NOMO-1 (cell line): ENCODE measurements at regions not wholly inside any gene's neighbourhood (a gene's known extent, or its start where the extent isn't known, plus 50 kb on each side); places are given as distances from the start of the nearest gene placed in this dataset.

Experiments
- DNase-seq, 2 experiments: peaks; one replicate each; lab custom pipeline; 2025; ENCODE audit not compliant: unreplicated experiment in 2 of 2; lab: John Stamatoyannopoulos, UW

- DNase-seq = no peak
Measured at GRCh38 chr16:82499302-82499701, 127.5 kb upstream of the CDH13 start.

GRCh38 chr16:82497139-82497538 lies 129.6 kb upstream of the CDH13 start:
- no peak for DNase-seq

- DNase-seq = no peak
Measured at GRCh38 chr16:82488460-82488859, 138.3 kb upstream of the CDH13 start.

GRCh38 chr16:82481455-82481854 lies 145.3 kb upstream of the CDH13 start:
- no peak for DNase-seq

- DNase-seq = no peak
Measured at GRCh38 chr16:82476786-82477185, 150.0 kb upstream of the CDH13 start.

- no peak for DNase-seq
Measured at GRCh38 chr16:82470620-82471152, 156.1 kb upstream of the CDH13 start.

GRCh38 chr16:82470016-82470415 lies 156.8 kb upstream of the CDH13 start:
- DNase-seq = no peak

GRCh38 chr16:82464187-82464586 lies 162.6 kb upstream of the CDH13 start:
- DNase-seq = no peak

GRCh38 chr16:82460766-82461165 lies 166.0 kb upstream of the CDH13 start:
- no peak for DNase-seq

- no peak for DNase-seq
Measured at GRCh38 chr16:82459580-82460256, 167.1 kb upstream of the CDH13 start.

GRCh38 chr16:82456683-82457082 lies 170.1 kb upstream of the CDH13 start:
- DNase-seq = peak; percentile 18 to 33

- DNase-seq = no peak
Measured at GRCh38 chr16:82454566-82454965, 172.2 kb upstream of the CDH13 start.

GRCh38 chr16:82454152-82454551 lies 172.6 kb upstream of the CDH13 start:
- no peak for DNase-seq

- DNase-seq = no peak
Measured at GRCh38 chr16:82452004-82452756, 174.6 kb upstream of the CDH13 start.

GRCh38 chr16:82451449-82451848 lies 175.3 kb upstream of the CDH13 start:
- DNase-seq = no peak

GRCh38 chr16:82440336-82440735 lies 186.4 kb upstream of the CDH13 start:
- no peak for DNase-seq

GRCh38 chr16:82439678-82440293 lies 187.0 kb upstream of the CDH13 start:
- DNase-seq = no peak

- DNase-seq = no peak
Measured at GRCh38 chr16:82433042-82433441, 193.7 kb upstream of the CDH13 start.

- DNase-seq = no peak
Measured at GRCh38 chr16:82432261-82432660, 194.5 kb upstream of the CDH13 start.

- no peak for DNase-seq
Measured at GRCh38 chr16:82425661-82426060, 201.1 kb upstream of the CDH13 start.

- no peak for DNase-seq
Measured at GRCh38 chr16:82421851-82422250, 204.9 kb upstream of the CDH13 start.

- DNase-seq = no peak
Measured at GRCh38 chr16:82419332-82419731, 207.4 kb upstream of the CDH13 start.
